CD4-positive, alpha-beta T cell treated with Interleukin-4 for 4 hours (primary cell): ENCODE measurements at regions not wholly inside any gene's neighbourhood (a gene's known extent, or its start where the extent isn't known, plus 50 kb on each side); places are given as distances from the start of the nearest gene placed in this dataset.
A peak's percentile ranks its signal among the peaks of the same experiment; 100 is the strongest.

Source experiments
- DNase-seq: peaks from one replicate; pipeline ENCODE4 v3.0.0-alpha.2; 2020

DNA sequence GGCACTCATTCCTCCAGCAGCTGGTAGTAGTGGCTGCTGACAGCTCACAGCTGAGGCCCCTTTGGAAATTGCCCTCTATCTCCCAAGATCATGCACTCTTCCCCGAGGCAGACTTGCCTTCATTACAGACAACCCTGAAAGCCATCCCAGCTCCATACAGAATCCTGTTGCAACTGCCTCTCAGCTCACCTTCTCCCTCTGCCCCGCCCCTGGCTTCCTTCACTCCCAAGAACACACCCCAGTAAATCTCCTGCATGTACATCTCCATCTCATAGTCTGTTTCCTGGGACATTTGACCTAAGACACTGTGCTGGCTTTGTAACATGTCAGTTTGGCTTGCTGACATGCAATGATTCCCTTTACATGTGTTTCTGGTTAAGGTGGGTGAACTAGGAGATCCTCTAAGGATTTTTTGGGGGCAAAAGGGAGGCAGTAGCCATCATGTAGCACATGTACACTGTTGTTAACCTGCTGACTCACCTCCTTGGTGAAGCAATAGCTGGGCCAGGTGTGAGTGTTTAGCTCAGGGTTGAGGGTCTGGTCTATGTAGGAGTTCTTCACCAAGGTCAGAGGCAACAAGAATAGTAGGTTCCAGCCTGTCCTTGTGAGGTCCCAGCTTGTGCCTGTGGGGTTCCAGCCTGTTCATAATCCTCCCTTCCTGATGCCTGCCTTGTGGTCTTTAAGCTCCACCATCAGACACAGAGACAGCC lies 179.6 kb downstream of the CSNK2A3 start:
- DNase-seq, result no peak

DNA sequence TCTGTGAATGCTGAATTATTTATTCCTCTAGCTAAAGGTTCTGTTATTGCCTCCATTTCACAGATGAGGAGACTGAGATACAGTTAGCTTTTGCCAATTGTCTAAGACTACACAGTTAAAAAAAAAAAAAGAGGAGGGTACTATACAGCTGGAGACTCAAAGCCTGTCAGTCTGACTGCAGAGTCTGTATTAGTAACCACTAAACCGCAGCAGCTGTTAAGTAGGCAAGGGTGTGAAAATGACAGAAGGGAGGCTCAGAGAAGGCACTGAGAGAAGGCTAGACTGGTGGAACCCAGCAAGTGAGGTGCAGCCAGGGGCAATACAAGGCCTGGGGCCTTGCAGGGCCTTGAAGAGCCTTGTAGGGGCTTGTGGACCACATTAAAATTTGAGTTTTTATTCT lies 181.2 kb downstream of the CSNK2A3 start:
- peak; percentile 77 for DNase-seq

DNA sequence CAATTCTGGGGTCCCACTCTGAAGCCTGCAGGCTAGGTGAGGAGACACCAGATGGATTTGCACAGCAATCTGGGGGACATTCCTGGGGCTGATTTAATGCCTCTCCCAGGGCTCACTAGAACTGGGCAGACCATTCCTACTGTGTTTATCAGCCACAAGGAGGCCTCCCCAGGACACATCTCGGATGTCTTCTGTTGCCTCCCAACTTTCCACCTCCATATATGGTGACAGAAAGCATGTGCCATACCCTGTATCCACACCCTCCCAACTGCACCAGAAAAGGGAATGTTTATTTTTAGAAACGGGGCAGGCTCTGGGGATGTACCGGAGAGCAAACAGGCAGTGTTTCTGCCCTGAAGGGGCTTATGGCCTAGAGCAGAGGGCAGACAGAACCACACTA lies 181.8 kb downstream of the CSNK2A3 start:
- DNase-seq, result no peak

DNA sequence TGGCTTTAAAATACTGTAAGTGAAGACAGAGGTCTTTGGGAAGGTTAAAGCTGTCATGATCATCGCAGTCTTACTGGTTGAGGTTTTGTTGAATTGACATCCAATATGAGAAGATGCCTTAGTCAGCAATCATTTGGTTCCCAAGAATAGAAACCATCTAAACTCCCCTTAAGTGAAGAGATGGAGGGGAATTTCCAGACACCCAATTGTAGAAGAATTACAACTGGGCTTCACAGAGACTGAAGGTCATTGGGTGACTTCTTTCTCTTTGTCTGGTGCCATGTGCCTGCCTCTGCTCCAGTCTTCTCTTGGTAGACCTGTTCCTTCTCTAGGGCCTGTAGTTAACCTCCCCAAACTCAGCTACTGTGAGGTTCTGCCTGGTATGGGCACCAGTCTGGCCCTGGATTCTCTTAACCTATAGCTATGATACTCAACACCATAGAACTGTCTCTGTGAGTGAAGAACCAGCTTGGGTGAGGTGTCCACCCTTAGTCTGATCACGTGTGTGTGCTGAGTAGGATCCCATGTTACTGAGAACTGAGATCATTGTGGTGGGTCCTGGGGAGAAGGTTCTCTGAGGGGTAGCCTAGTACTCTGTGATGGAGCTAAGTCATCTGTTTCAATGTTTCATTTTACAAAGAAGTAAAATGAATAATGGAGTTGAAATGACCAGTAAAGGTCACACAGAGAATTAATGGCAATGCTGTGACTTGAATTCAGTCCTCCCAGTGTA lies 182.5 kb downstream of the CSNK2A3 start:
- no peak for DNase-seq

DNA sequence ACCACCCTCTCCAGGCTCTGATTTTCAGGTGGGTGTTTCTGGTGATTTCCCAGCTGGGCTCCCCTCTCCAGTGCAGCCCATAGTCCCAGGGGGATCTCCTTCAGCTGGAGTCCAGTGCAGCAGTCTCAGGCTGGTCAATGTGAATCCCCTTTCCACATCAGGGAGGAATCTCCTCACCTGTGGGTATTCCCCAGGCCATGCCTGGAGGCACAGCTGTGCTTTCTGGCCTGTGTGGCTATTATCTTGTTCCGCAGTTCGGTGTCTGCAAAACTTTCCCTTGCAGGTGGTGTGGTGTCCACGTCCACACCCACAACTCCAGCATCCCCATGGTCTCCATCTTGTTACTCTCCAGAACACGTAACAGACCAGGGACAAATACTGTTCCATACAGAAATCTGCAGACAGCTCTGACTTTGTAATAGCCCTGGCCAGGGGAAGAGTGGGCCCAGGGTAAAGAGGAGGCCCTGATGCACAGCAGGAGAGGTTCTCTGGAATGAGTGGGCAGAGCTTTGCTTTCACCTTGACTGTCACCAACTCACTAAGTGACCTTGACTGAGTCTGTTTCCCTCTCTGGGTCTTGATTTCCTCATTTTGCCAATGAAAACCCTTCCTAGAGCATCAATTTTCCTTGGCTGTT lies 183.2 kb downstream of the CSNK2A3 start:
- DNase-seq, result no peak

DNA sequence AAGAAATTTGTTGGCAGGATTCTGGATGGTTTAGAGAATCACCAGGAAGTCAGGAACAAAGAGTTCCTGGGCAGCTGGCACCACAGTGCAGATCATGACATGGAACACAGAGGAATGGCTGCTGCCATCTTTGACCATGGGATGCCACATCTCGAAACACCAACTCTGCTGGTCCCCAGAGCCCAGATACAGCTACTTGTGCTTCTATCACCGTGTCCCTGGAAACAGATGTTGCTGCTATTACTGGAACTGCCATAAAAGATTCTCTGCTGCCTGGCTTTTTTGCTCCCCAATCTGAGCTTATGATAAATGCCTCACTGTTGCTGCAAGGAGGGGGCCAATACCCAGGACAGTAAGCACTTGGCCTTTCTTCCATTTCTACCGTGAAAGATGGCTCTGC lies 185.2 kb downstream of the CSNK2A3 start:
- DNase-seq, result no peak

DNA sequence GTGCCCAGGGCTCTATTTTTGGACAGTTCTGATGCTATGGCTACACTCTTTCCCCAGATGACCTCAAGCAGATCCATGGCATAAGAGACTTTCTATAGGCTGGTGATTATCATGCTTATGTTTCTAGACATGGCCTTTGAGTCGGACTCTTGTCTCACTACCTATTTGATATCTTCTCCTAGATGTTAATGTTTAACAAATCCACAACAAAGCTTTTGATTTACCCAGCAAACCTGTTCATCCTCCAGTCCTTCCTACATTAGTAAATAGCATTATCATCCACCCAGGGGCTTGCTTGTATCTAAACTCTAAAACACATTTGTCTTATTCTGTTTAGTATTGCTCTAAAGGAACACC lies 188.7 kb downstream of the CSNK2A3 start:
- no peak for DNase-seq

DNA sequence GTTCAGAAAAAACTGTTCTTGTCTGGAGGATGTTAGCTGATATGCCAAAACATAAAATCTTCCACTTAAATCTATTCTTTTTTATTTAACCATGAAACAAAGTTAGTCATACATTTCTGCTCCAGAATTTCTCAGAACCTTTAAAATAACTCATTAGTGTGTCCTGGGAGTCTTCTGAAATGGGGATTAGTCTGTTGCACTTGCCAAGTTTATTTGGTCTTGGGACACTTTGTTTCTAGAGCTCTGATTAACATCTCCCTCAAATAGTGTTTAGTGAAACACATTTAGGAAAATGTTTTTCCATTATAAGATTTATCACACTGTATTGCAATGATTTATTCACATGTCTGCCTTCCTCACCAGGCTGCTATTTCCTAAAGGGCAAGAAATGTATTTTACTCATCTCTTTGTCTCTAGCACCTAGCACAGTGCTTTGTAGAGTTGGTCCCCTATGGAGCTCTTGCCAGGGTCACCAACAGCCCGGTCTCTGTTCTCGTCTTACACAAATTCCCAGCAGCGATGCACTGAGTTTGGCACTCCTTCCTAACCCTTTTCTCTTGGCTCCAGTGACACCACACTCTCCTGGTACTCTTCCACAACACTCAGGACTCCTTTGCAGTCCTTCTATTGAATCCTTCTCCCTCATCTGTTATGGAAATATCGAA lies 189.2 kb downstream of the CSNK2A3 start:
- DNase-seq, result no peak

DNA sequence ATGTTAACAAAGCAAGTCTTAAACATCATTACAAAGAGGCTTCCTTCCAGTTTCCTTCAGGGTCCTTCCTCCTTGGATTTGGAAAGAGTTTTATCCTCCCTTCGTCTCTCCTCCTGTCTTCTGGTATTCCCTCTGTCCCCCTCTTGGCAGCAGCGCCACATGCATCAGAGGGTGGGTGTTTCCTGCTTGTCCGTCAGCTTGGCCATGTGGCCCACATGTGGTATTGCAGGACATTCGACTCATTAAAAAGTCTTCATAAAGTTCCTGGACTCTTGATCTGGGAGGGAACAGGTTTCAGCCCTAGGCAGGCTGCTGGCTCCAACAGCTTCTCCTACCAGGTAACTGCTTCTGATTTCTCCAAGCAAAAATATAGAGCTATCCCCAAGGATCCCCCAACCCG lies 189.8 kb downstream of the CSNK2A3 start:
- no peak for DNase-seq

DNA sequence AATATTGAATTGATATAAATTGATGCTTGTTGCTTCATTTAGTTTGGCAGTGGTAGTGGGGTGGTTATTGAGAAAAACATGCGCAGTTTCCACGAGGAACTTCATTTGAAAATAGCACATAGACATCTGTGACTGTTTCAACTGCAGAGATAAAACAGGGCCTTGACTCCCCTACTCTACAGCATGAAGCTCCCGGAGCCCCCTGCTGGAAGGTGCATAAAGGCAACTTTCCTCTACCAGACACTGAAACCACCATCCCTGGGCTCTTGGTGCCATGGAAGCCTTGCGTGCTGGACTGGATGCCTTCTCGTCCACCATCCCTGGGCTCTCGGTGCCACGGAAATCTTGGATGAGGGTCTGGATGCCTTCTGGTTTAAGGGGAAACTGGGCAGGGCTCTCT lies 195.9 kb downstream of the CSNK2A3 start:
- peak; percentile 57 for DNase-seq

DNA sequence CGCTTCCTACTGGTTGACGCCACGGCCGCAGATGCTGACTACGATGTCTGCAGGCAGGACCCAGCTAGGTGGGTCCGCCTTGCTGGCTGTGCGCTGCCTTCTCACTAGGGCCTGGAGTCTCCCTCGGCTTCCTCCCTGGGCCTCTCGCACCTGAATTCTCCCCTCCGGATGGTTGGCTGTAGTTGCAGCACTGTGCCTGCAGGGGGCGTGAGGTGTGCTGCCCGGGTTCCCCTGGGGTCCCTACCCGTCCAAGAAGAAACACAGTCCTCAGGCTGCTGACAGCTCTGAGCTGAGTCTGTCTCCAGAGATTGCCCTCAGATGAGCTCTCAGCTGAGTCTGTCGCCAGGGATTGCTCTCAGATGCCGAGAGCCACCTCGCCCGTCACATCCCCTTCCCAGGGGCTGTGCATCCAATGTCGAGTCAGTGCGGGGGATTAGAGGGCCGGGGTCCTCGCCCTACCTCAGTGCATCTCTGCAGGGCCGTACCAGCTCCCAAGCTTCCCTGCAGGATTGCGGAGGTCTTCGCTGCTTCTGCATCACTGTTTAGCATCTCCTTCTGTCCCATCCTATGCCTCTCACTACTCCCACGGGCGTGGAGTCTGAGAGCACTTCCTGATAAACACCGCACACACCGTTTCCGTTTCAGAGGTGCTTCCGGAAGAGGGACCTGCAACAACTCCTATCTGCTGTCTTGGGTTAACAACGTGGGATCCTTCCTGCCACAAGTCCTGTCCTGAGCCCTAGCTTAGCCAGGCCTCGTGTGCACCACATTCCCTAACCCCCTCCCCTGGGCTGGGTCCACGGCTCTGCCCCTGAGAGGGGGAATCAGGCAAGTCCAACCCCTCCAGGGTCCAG lies 196.9 kb downstream of the CSNK2A3 start:
- DNase-seq, result peak; percentile 51

DNA sequence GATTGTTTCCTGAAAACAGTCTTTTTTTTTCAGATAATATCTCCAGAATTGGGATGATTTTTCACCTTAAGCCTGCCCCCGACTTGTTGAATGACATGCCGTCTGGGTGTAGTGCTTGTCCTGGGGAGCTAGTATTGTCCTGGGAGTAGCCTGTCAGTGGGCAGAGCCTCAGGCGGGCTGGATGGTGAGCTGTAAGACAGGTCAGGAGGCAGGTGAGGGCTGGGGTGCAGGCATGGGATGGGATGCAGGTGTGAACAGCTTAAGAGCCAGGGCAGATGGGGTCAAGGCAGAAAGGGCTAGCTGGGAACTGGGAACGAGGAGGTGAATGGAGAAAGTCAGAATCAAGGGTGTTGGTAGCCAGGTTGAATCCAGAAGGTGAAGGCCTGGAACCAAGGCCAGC lies 200.2 kb downstream of the CSNK2A3 start:
- no peak for DNase-seq

DNA sequence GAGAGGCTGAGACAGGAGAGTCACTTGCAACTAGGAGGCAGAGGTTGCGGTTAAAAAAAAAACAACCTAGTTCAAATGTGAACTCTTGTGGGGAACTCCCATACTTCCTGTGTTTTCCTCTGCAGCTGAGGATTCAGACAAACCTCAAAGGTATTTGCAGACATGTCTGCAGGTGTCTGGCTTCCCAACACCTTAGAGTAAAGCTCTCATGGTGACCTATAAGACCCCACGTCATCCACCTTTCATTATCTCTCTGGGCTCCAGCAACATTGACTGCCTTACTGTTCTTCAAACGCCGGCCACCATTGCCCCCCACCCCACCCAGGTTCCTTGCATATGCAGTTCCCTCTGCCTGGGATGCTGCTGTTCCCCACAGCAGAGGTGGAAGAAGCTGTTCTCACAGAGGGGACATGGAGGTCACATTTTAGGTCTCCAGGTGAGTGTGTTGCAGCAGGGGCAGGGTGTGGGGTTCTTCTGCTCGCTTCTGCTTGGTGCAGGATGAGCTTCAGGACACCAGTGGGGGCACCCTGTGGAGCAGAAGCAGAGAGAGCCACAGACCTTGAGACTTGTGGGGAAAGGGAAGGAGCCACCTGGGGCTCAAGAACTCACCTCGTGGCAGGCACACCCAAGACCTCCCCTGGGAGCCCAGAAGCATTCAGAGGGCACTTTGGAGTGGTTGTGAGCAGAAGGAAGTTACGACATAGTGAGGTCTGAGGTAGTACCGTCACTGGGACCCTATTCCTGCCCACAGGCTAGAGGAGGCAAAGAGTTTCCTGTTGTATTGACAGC lies 203.2 kb downstream of the CSNK2A3 start:
- DNase-seq, result peak; percentile 88

DNA sequence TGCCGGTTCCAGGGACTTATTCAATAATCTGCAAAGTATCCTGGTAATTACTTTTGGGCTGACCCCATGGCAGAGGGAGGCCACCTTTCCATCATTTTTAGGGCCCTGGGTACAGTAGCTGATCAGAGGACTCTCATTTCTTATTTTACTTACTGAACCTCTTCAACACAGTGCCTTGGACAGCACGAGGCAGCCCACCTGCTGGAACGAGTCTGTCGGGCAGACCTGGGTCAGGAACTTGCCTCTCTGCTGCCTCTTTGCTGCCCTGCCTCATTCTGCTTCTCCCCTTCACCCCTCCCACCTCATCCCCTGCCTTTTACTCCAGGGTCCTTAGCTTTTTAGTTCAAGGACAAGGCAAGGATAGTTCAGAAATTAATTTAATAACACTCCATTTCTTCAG lies 204.5 kb downstream of the CSNK2A3 start:
- no peak for DNase-seq

DNA sequence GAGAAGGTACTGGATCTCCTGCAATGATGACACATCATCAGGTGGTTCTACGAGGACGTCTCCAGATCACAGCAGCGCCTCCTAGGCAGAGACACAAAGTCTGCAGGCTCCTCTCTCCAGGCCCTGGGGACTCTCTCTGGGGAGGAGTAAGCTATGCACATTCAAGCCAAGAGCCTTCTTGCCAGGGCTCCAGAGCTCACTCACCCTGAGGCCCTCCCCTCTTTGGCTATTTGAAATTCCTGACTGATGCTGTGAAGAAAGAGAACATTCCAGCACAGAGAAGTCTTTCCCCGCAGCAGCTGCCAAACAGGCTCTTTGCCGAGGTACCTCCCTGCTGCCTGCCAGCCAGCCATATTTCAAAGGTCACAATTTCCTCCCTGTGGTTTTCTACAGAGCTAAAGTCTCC lies 204.9 kb downstream of the CSNK2A3 start:
- peak; percentile 49 for DNase-seq

DNA sequence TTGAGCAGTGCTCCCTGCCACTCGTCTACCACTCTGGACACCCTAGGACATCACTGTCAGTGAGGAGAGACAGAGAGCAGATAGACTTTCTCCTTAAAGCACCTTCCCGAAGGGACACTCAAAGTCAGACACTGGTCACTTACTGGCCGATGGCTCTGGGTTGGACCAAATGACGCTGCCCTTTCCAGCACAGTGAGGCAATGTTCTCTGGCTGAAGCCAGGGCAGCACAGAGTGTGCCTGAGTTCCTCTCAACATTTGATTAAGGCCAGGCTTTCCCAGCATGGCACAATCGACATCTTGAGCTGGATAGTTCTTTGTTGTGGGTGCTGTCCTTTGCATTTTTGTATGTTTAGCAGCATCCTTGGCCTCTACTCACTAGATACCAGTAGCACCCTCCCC lies 206.2 kb downstream of the CSNK2A3 start:
- no peak for DNase-seq

DNA sequence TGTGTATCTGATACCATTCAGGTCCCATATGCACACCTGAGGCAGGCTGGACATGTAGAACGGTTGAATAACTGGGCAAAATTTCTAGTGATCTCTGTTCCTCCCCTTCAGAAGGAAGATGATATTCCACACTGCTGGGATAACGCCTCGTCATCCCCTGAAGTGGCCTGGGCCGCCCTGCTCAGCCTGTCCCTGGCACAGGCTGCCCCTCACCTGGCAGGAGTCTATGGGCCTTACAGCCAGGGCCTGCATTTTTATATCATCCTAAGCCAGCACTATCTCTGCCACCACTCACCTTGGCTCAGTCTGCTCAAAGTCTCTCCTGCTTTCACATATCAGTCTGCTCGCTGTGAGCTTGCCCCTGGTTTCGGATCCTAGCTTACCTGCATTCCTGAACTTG lies 209.2 kb downstream of the CSNK2A3 start:
- DNase-seq, result no peak

DNA sequence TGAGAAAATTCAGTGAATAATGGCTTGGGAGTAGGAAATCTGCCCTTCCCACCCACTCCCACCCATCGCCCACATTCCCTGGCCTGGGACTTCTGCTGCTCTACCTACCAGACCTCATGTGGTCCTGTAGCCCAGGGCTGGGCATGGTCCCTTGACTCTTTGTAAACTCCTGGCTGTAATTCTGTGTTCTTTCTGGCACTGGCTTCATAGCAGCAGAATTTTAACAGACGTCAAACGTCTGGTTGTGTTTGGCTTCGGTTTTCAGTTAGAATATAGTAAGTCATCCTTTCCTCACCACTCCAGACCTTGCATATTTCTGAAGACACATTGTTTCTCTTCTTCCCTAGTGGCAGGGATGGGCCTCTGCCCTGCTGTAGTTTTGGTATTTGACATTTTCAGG lies 210.6 kb downstream of the CSNK2A3 start:
- no peak for DNase-seq

DNA sequence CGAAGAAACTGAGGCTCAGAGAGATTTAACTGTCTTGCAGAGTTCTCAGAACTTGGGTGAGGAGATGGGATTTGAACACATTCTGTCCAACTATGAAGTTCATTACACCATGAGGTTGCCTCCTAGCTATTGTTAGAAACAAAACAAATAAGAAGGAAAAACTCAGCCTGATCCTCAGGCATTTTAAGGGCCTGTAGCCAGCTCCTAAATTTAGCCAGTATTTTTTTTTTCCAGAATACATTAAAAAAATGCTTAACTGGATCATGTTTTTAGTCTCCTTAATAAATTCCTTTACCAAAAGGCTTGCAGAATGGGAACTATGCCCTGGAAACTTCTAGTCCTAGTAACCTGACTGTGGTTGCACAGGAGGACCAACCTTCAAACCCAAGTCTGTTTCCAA lies 212.0 kb downstream of the CSNK2A3 start:
- DNase-seq, result no peak

DNA sequence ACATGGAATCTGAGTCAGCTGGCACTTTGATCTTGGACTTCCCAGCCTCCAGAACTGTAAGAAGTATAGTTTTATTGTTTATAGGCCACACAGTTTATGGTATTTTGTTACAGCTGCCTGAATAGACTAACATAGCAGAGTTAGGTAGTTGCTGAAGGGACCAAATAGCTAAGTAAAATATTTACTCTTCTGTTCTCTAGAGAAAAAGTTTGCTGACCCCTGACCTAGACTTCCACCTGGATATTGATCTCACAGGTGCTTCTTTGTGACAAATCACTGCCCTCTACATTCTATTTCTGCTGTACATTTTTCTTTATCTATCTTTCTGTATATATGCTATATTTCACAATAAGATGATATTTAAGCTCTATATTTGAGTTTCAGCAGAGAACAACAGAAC lies 212.5 kb downstream of the CSNK2A3 start:
- DNase-seq, result no peak

DNA sequence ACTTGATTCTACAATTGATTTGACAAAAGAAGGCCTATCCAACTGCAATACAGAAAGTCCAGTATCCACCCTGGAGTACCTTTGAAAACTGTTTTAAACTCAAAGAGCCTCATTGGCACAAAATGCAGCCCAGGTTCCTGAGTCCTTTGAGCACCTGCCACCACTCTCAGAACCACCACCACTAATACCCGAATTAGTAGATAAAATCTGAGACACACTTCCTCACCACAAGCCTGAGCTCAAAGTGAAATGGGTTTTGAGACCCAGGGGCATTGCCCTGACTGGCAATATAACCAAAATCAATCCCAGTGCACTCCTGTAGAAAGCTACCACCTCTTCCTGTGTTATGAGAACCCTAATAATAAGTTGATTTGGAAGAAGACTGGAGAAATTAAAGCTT lies 215.7 kb downstream of the CSNK2A3 start:
- peak; percentile 18 for DNase-seq
